GM21360 (cell line): ENCODE measurements at regions not wholly inside any gene's neighbourhood (a gene's known extent, or its start where the extent isn't known, plus 50 kb on each side); places are given as distances from the start of the nearest gene placed in this dataset.
"Not testable (repeated sequence)": the region's sequence is repeated elsewhere in the genome, so short reads cannot be mapped to it uniquely, and the experiment has no call there.

ENCODE experiments used
- ATAC-seq: cut with Tn5 transposase; IDR thresholded peaks from one replicate; pipeline ENCODE4 v1.9.1; 2021; ENCODE audit warnings: mild to moderate bottlenecking, moderate library complexity; ENCODE audit not compliant: unreplicated experiment

GRCh38 chr3:104043001-104043543 is 1323.6 kb upstream of the ALCAM start:
- not testable (repeated sequence) for ATAC-seq

- ATAC-seq: no peak
Observed at GRCh38 chr3:104044002-104044401, 1322.7 kb upstream of the ALCAM start.

DNA sequence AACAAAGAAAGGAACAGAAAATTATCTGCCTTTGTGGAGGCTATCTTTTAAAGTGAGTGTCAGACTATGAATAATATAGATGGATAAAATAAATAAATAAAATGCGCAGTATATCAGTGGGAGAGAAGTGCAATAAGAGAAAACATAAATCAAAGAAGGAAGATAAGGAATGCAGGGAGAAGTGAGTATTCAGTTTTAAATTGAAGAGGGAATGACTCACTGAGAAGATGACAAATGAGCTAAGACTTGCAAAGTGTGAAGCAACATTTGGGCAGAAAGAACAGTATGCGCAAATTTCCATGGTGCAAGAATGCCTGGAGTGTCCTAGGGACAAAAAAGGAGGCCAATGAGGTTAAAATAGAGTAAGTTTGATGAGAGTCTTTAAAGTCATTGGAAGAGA is 1300.1 kb upstream of the ALCAM start:
- no peak for ATAC-seq

- no peak for ATAC-seq
Observed at GRCh38 chr3:104069114-104069513, 1297.6 kb upstream of the ALCAM start.

- ATAC-seq: no peak
Observed at GRCh38 chr3:104070906-104071305, 1295.8 kb upstream of the ALCAM start.

DNA sequence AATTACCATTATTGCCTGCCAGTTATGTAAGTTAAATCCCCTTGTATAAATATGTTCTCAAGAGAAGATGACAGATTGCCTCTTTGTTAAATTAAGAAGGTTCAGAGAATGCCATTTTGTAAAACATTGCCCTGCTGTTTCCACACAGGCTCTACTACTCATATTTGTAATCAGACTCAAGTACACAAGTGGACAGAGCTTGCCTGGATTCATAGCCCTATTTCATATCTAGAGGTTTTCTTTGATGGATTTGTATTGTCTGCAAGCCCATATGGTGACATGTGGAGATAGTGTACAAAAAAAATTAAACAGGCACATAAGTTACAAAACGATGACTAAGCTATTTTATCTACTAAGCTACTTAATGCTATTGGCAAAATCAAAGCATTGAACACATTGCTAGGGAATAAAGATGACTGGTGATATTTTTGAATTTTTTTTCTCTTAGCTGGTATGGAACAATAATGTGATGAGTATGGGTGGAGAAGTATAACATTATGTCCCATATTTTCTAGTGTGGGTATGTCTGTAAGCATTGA is 1286.6 kb upstream of the ALCAM start:
- ATAC-seq: no peak

- no peak for ATAC-seq
Observed at GRCh38 chr3:104088738-104089137, 1278.0 kb upstream of the ALCAM start.

DNA sequence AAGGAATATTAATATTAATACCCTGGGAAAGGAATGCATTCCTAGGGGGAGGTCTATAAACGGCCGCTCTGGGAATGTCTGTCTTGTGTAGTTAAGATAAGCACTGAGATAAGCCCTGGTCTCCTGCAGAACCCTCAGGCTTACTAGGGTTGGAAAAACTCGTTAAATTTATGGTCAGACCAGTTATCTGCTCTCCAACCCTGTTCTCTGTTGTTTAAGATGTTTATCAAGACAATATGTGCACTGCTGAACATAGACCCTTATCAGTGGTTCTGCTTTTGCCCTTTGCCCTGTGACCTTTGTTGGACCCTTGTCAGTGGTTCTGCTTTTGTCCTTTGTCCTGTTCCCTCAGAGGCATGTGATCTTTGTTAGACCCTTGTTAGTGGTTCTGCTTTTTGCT is 1276.7 kb upstream of the ALCAM start:
- not testable (repeated sequence) for ATAC-seq

DNA sequence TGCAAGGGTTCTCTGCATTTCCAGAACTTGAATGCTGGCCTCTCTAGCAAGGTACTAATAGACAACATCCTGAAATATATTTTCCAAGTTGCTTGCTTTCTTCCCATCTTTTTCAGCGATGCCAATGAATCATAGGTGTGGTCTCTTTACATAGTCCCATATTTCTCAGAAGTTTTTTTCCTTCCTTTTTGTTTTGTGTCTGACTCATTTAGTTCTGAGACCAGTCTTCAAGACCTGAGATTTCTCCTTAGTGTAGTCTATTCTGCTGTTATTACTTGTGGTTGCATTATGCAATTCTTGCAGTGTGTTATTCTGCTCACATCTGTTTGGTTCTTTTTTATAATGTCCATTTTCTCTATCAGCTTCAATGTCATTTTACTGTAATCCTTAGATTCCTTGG is 1265.0 kb upstream of the ALCAM start:
- no peak for ATAC-seq

DNA sequence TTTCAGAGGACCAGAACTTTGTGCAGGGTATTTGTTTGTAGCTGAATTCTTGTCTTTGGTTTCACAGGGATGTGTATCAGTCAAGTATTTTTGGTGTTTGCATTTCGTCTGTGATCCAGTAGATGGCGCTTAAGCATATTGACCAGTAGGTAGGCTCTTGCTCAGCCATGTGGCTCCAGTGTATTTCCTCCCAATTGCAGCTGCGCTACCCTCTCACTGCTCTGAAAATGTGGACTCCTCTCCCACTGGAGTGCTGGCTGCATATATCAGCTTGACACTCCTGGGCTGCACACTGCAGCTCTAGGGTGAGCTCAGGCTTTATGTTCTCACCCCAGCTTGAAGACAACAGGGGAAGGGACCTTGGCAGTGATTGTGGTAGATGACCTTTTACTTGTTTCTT is 1264.3 kb upstream of the ALCAM start:
- ATAC-seq: peak; percentile 89

DNA sequence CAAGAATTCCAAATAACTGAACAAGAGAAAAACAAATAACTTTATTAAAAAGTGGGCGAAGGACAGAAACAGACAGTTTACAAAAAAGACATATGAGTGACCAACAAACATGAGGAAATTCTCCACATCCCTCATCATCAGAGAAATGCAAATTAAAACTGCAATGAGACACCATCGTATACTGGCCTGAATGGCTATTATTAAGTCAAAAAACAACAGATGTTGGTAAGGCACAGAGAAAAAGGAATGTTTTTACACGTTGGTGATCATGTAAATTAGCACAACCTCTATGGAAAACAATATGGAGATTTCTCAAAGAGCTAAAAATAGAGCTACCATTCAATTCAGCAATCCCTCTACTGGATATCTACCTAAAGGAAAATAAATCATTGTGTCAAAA is 1260.4 kb upstream of the ALCAM start:
- ATAC-seq: no peak

DNA sequence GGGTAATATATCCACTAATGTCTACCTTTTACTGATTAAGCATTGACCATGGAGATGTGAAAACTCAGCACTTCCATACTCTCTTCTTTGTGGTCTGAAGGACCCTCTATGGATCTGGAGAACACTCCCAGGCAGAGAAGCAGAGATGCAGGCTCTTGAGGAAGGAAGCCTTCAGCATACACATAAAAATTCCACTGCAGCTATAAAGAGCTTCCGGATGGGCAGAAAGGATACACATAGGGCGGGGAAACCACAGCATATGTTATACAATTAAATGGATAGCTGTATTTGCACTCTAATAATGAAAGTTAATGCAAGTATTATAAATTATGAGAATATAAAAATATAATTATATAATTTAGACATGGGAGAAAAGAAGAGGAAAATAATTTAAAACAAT is 1258.2 kb upstream of the ALCAM start:
- ATAC-seq: no peak

GRCh38 chr3:104126463-104126862 is 1240.2 kb upstream of the ALCAM start:
- no peak for ATAC-seq

- no peak for ATAC-seq
Observed at GRCh38 chr3:104126864-104127553, 1239.7 kb upstream of the ALCAM start.

DNA sequence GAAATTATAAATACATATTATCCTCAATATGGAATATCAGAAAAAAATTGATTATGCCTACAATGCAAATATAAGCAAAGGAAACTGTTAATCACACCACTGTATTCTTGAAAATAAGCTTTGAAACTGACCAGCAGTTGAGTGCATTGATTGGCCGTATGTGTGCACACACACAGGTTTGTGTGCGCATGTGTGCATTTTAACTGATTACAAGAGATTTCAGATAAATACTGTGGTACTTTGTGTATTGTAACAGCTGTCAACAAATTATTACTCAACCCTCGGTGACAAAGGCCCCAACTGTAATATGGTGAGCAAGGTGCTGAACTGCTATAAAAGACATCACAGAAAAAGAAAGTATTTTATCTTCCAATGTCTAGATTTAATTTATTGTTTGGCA is 1238.9 kb upstream of the ALCAM start:
- no peak for ATAC-seq

DNA sequence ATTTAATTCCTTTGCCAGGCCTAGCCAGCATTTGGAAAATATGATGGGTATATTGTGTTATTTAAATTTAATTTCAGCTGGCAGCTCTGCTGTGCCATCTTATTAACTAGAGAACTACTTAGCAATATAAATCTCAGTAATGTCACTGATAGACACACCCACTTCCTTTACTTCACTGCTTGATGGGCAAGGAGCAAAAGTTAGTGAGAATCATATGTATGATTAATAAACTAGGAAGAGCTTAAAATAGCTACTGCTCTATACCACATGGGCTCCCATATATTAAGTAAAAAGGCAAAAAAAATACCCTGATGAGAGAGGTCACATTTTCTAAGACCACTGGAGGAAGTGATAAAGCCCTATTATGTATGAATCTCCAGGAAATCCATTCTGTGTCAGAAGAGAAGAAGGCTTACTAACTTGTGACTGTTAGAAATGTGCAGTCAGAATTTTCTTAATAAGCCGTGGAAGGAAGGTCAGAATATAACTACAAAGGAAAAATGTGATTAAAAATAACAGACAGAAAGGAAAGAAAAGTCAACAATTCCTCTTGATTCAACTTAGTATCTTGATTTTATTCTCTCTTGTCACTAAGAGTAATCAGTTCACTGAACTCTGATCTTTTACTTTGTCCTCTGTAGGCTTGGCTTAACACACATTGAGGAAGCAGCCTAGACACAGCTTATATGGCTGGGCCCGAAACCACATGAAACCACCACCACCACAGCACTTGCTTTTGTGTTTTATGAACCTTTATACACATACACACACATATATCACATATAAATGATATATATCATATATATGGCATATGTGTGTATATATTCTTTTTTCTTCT is 1233.9 kb upstream of the ALCAM start:
- no peak for ATAC-seq

DNA sequence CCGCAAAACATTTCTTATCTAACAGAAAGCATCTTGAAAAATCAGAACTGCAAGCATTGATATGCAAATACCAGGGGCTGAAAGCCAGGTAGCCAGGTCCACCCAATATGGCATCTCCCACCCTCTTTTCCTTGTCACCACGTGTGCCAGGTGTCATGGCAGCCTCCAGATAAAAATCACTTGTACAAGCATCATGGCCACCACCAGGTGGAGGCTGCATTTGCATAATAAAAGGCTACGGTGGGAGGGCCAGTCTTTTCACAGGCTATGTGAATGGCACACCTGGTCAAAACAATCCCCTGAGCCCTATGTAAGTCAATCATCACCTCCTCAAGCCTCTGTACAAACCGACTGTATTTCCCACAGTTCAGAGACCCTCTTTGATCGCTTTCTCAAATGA is 1233.1 kb upstream of the ALCAM start:
- no peak for ATAC-seq

GRCh38 chr3:104137116-104137515 is 1229.6 kb upstream of the ALCAM start:
- ATAC-seq: no peak

DNA sequence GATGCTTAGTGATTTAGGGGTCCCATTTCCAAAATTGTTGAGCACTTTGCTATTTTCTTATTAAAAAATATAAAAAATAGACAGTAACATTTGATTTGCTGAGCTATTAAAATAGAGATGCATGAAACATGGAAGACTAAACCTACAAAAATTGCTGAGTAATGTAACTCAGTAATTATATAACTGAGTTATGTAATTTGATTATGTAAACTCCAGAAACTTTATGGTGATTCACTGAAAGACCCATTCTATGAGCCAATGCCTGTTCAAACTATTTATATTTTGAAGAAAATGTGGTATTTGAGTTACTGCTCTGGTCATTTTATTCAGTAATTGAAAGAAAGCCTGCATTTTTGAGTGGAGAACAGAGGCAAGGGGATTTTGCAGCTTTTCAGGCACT is 1221.5 kb upstream of the ALCAM start:
- ATAC-seq: no peak

DNA sequence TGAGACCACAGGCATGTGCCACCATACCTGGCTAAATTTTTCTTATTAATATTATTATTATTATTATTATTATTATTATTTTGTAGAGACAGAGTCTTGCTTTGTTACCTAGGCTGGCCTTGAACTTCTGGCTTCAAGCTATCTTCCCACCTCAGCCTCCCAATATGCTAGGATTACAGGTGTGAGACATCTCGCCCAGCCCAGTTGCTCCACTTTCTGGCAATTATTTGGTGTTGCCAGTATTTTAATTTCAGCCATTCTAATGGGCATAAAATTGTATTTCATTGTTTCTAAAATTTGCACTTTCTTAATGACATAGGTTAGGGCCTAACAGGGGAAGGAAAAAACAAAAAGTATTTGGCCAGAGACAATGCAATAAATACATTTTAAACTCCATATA is 1217.6 kb upstream of the ALCAM start:
- ATAC-seq: no peak

DNA sequence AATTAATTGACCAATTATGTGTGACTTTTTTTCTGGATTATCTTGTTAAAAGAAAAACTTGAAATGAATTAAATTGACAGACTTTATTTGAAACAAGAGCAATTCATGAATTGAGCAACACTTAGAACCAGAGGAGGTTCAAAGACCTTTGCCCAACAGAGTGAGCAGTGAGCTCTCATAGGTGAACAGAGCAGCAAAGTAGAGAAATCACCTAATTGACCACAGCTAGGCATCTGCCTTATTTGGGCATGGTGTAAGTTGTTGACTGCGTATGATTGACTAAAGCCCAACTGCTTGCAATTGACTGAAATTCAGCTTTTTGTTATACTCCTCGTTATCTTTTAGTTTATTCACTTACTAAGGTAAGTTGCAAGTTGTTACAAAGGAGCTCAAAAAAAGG is 1216.0 kb upstream of the ALCAM start:
- ATAC-seq: no peak

DNA sequence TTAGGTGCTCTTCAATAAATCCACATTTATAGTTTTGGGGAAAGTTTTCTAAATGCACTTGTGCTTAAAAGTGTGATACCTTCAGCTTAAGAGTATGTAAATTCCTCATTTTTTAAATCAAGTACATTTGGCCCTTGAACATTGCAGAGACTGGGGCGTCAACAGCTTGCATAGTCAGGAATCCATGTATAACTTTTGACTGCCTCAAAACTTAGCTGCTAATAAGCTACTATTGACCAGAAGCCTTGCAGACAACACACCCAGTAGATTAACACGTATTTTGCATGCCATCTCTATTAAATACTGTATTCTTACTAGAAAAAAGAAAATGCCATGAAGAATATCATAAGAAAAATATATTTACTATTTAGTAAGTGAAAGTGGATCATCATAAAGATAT is 1211.8 kb upstream of the ALCAM start:
- no peak for ATAC-seq
